ENCODE measurements at regions not wholly inside any gene's neighbourhood (a gene's known extent, or its start where the extent isn't known, plus 50 kb on each side); places are given as distances from the start of the nearest gene placed in this dataset.

GRCh38 chr2:177098001-177098613, 114.5 kb upstream of the HNRNPA3 start (continued):
- TF ChIP-seq ZBTB21 (CRISPR knock-in tag; IDR thresholded peaks at IDR 0.05; ENCODE audit: borderline replicate concordance) (no peak), NFYB (CRISPR knock-in tag; conservative IDR thresholded peaks at IDR 0.05; ENCODE audit: low read depth) (no peak)
- TF ChIP-seq, protein P1, sequence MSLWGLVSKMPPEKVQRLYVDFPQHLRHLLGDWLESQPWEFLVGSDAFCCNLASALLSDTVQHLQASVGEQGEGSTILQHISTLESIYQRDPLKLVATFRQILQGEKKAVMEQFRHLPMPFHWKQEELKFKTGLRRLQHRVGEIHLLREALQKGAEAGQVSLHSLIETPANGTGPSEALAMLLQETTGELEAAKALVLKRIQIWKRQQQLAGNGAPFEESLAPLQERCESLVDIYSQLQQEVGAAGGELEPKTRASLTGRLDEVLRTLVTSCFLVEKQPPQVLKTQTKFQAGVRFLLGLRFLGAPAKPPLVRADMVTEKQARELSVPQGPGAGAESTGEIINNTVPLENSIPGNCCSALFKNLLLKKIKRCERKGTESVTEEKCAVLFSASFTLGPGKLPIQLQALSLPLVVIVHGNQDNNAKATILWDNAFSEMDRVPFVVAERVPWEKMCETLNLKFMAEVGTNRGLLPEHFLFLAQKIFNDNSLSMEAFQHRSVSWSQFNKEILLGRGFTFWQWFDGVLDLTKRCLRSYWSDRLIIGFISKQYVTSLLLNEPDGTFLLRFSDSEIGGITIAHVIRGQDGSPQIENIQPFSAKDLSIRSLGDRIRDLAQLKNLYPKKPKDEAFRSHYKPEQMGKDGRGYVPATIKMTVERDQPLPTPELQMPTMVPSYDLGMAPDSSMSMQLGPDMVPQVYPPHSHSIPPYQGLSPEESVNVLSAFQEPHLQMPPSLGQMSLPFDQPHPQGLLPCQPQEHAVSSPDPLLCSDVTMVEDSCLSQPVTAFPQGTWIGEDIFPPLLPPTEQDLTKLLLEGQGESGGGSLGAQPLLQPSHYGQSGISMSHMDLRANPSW (CRISPR knock-in tag; conservative IDR thresholded peaks at IDR 0.05; ENCODE audit: low read depth), result no peak

GRCh38 chr2:177101930-177102329, 110.7 kb upstream of the HNRNPA3 start:
- no peak overlapping the region for H3K27ac Mint-ChIP-seq
- ChIA-PET POLR2A (interaction anchor here (0.6 kb wide), 1 partner anchor 415 kb away, joined by 3 read pairs; no protein-coding TSS in a partner anchor), CTCF (no interaction called here)
- ATAC-seq (no peak), DNase-seq (ENCODE audit: low spot score) (no peak)
- no peaks in the 10 kb centered on the region for H3K36me3 Mint-ChIP-seq
- no peaks in the 10 kb centered on the region for H3K27me3 Mint-ChIP-seq (ENCODE audit: low read depth)
- H3K4me1 Mint-ChIP-seq, result no peaks in the 10 kb centered on the region
- H3K9me3 Mint-ChIP-seq, result peaks cover 18% of the 10 kb centered on the region
- H3K4me3 Mint-ChIP-seq, result no peak overlapping the region
- TF ChIP-seq ATF2 (CRISPR knock-in tag; IDR thresholded peaks at IDR 0.05; ENCODE audit: borderline replicate concordance, low read depth) (no peak), ZNF138 (CRISPR knock-in tag; conservative IDR thresholded peaks at IDR 0.05) (no peak), NR1H2 (CRISPR knock-in tag; IDR thresholded peaks at IDR 0.05) (no peak), JAZF1 (CRISPR knock-in tag; IDR thresholded peaks at IDR 0.05) (no peak), JUN (CRISPR knock-in tag; IDR thresholded peaks at IDR 0.05) (no peak), RELA (CRISPR knock-in tag; IDR thresholded peaks at IDR 0.05; ENCODE audit: borderline replicate concordance) (no peak), IRF2 (CRISPR knock-in tag; IDR thresholded peaks at IDR 0.05; ENCODE audit: borderline replicate concordance, low read depth) (no peak), E2F1 (CRISPR knock-in tag; IDR thresholded peaks at IDR 0.05) (no peak), ZNF671 (CRISPR knock-in tag; IDR thresholded peaks at IDR 0.05) (no peak), ZNF121 (CRISPR knock-in tag; IDR thresholded peaks at IDR 0.05) (no peak), ZNF396 (CRISPR knock-in tag; IDR thresholded peaks at IDR 0.05; ENCODE audit: borderline replicate concordance) (no peak), TP53 (CRISPR knock-in tag; IDR thresholded peaks at IDR 0.05) (no peak), ZNF232 (CRISPR knock-in tag; IDR thresholded peaks at IDR 0.05) (no peak), NFATC4 (CRISPR knock-in tag; IDR thresholded peaks at IDR 0.05) (no peak)
- TF ChIP-seq, protein P2, sequence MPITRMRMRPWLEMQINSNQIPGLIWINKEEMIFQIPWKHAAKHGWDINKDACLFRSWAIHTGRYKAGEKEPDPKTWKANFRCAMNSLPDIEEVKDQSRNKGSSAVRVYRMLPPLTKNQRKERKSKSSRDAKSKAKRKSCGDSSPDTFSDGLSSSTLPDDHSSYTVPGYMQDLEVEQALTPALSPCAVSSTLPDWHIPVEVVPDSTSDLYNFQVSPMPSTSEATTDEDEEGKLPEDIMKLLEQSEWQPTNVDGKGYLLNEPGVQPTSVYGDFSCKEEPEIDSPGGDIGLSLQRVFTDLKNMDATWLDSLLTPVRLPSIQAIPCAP (CRISPR knock-in tag; IDR thresholded peaks at IDR 0.05), result no peak
- TF ChIP-seq, protein P3, sequence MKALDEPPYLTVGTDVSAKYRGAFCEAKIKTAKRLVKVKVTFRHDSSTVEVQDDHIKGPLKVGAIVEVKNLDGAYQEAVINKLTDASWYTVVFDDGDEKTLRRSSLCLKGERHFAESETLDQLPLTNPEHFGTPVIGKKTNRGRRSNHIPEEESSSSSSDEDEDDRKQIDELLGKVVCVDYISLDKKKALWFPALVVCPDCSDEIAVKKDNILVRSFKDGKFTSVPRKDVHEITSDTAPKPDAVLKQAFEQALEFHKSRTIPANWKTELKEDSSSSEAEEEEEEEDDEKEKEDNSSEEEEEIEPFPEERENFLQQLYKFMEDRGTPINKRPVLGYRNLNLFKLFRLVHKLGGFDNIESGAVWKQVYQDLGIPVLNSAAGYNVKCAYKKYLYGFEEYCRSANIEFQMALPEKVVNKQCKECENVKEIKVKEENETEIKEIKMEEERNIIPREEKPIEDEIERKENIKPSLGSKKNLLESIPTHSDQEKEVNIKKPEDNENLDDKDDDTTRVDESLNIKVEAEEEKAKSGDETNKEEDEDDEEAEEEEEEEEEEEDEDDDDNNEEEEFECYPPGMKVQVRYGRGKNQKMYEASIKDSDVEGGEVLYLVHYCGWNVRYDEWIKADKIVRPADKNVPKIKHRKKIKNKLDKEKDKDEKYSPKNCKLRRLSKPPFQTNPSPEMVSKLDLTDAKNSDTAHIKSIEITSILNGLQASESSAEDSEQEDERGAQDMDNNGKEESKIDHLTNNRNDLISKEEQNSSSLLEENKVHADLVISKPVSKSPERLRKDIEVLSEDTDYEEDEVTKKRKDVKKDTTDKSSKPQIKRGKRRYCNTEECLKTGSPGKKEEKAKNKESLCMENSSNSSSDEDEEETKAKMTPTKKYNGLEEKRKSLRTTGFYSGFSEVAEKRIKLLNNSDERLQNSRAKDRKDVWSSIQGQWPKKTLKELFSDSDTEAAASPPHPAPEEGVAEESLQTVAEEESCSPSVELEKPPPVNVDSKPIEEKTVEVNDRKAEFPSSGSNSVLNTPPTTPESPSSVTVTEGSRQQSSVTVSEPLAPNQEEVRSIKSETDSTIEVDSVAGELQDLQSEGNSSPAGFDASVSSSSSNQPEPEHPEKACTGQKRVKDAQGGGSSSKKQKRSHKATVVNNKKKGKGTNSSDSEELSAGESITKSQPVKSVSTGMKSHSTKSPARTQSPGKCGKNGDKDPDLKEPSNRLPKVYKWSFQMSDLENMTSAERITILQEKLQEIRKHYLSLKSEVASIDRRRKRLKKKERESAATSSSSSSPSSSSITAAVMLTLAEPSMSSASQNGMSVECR (CRISPR knock-in tag; IDR thresholded peaks at IDR 0.05; ENCODE audit: borderline replicate concordance), result no peak
- TF ChIP-seq, protein P1 (CRISPR knock-in tag; conservative IDR thresholded peaks at IDR 0.05; ENCODE audit: low read depth), result no peak
- TF ChIP-seq, protein P4, sequence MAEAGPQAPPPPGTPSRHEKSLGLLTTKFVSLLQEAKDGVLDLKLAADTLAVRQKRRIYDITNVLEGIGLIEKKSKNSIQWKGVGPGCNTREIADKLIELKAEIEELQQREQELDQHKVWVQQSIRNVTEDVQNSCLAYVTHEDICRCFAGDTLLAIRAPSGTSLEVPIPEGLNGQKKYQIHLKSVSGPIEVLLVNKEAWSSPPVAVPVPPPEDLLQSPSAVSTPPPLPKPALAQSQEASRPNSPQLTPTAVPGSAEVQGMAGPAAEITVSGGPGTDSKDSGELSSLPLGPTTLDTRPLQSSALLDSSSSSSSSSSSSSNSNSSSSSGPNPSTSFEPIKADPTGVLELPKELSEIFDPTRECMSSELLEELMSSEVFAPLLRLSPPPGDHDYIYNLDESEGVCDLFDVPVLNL (CRISPR knock-in tag; IDR thresholded peaks at IDR 0.05; ENCODE audit: borderline replicate concordance, low read depth), result no peak
- TF ChIP-seq, protein P5, sequence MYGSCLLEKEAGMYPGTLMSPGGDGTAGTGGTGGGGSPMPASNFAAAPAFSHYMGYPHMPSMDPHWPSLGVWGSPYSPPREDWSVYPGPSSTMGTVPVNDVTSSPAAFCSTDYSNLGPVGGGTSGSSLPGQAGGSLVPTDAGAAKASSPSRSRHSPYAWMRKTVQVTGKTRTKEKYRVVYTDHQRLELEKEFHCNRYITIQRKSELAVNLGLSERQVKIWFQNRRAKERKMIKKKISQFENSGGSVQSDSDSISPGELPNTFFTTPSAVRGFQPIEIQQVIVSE (CRISPR knock-in tag; IDR thresholded peaks at IDR 0.05; ENCODE audit: borderline replicate concordance), result no peak

Measured in WTC11 (cell line).